ENCODE measurements at regions not wholly inside any gene's neighbourhood (a gene's known extent, or its start where the extent isn't known, plus 50 kb on each side); places are given as distances from the start of the nearest gene placed in this dataset.
"Not testable (repeated sequence)": the region's sequence is repeated elsewhere in the genome, so short reads cannot be mapped to it uniquely, and the experiment has no call there.

- H3K9ac ChIP-seq (ENCODE audit: low read length); H3K9me3 ChIP-seq (ENCODE audit: low read length); H3K9me2 ChIP-seq (ENCODE audit: low read depth, low read length); H3F3A ChIP-seq (ENCODE audit: insufficient read depth, low read length); H3K79me2 ChIP-seq (ENCODE audit: insufficient read depth, low read length); H3K27ac ChIP-seq (ENCODE audit: low read depth, low read length, poor library complexity, severe bottlenecking); H2AFZ ChIP-seq (ENCODE audit: low read length); H3K27me3 ChIP-seq (ENCODE audit: insufficient read depth, low read length); H3K4me2 ChIP-seq (ENCODE audit: low read length); H3K4me1 ChIP-seq (ENCODE audit: insufficient read depth, low read length, severe bottlenecking); H3K36me3 ChIP-seq (ENCODE audit: insufficient read depth, low read length); H4K20me1 ChIP-seq (ENCODE audit: insufficient read depth, low read length); H3K4me3 ChIP-seq (ENCODE audit: low read depth, low read length, poor library complexity, severe bottlenecking): not testable (repeated sequence)
Observed at GRCh38 chr12:9543341-9543740, 64.4 kb downstream of the KLRB1 start.

DNA sequence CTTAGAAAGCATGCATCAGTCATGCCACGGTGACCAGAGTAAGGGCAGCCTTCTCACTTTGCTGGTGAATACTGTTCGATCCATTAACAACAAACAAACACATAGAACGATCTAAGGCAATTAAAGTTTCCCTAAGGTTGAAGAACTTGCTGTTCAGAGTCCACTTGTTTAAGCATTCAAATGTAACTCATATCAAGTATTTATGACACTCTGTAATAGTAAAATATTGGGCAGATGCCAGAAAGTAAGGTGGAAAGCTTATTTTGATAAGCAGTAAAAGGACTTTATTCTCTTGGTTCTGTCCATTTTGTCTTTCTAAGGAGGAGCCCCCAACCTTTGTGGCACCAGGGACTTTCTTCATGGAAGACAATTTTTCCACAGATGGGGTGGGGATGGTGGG is 64.9 kb downstream of the KLRB1 start:
- H3K4me2 ChIP-seq (ENCODE audit: low read length); H3K27ac ChIP-seq (ENCODE audit: low read depth, low read length, poor library complexity, severe bottlenecking); H3F3A ChIP-seq (ENCODE audit: insufficient read depth, low read length); H2AFZ ChIP-seq (ENCODE audit: low read length); H3K9me2 ChIP-seq (ENCODE audit: low read depth, low read length); H3K27me3 ChIP-seq (ENCODE audit: insufficient read depth, low read length); H3K9me3 ChIP-seq (ENCODE audit: low read length); H4K20me1 ChIP-seq (ENCODE audit: insufficient read depth, low read length); H3K9ac ChIP-seq (ENCODE audit: low read length); H3K79me2 ChIP-seq (ENCODE audit: insufficient read depth, low read length); H3K36me3 ChIP-seq (ENCODE audit: insufficient read depth, low read length); H3K4me1 ChIP-seq (ENCODE audit: insufficient read depth, low read length, severe bottlenecking); H3K4me3 ChIP-seq (ENCODE audit: low read depth, low read length, poor library complexity, severe bottlenecking): not testable (repeated sequence)

DNA sequence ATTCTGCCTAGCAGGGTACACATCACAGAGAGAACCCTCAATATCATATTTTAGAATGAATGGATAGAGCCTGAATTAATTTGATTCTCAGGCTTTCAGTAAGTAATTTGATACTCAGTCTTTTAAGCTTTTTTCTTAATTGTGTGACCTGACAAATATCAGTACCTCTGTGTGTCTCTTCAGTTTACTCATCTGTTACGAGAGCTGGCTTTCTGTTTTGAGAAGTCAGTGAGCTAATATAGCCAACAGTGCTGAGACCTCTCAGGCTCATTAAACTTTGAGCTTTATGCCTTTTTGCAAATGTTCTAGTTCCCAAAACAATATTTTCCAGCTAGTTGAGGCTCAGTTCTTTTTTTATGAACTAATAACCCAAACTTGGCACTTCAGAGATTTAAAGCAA is 91.8 kb downstream of the KLRB1 start:
- not testable (repeated sequence) for H3K27ac ChIP-seq (ENCODE audit: low read depth, low read length, poor library complexity, severe bottlenecking); H3K27me3 ChIP-seq (ENCODE audit: insufficient read depth, low read length); H3K9me3 ChIP-seq (ENCODE audit: low read length); H4K20me1 ChIP-seq (ENCODE audit: insufficient read depth, low read length); H3K4me2 ChIP-seq (ENCODE audit: low read length); H3K4me1 ChIP-seq (ENCODE audit: insufficient read depth, low read length, severe bottlenecking); H3K79me2 ChIP-seq (ENCODE audit: insufficient read depth, low read length); H3K9me2 ChIP-seq (ENCODE audit: low read depth, low read length); H2AFZ ChIP-seq (ENCODE audit: low read length); H3K9ac ChIP-seq (ENCODE audit: low read length); H3K36me3 ChIP-seq (ENCODE audit: insufficient read depth, low read length); H3F3A ChIP-seq (ENCODE audit: insufficient read depth, low read length); H3K4me3 ChIP-seq (ENCODE audit: low read depth, low read length, poor library complexity, severe bottlenecking)

- not testable (repeated sequence) for H3K27me3 ChIP-seq (ENCODE audit: insufficient read depth, low read length); H3K4me1 ChIP-seq (ENCODE audit: insufficient read depth, low read length, severe bottlenecking); H3K4me3 ChIP-seq (ENCODE audit: low read depth, low read length, poor library complexity, severe bottlenecking); H3K9ac ChIP-seq (ENCODE audit: low read length); H3K36me3 ChIP-seq (ENCODE audit: insufficient read depth, low read length); H3K4me2 ChIP-seq (ENCODE audit: low read length); H3K9me3 ChIP-seq (ENCODE audit: low read length); H4K20me1 ChIP-seq (ENCODE audit: insufficient read depth, low read length); H3K9me2 ChIP-seq (ENCODE audit: low read depth, low read length); H3K27ac ChIP-seq (ENCODE audit: low read depth, low read length, poor library complexity, severe bottlenecking); H3K79me2 ChIP-seq (ENCODE audit: insufficient read depth, low read length); H3F3A ChIP-seq (ENCODE audit: insufficient read depth, low read length); H2AFZ ChIP-seq (ENCODE audit: low read length)
Observed at GRCh38 chr12:9512695-9513094, 95.0 kb downstream of the KLRB1 start.

- not testable (repeated sequence) for H3K36me3 ChIP-seq (ENCODE audit: insufficient read depth, low read length); H3K9ac ChIP-seq (ENCODE audit: low read length); H3K27ac ChIP-seq (ENCODE audit: low read depth, low read length, poor library complexity, severe bottlenecking); H3K79me2 ChIP-seq (ENCODE audit: insufficient read depth, low read length); H3K9me2 ChIP-seq (ENCODE audit: low read depth, low read length); H3K4me3 ChIP-seq (ENCODE audit: low read depth, low read length, poor library complexity, severe bottlenecking); H2AFZ ChIP-seq (ENCODE audit: low read length); H3K4me2 ChIP-seq (ENCODE audit: low read length); H4K20me1 ChIP-seq (ENCODE audit: insufficient read depth, low read length); H3F3A ChIP-seq (ENCODE audit: insufficient read depth, low read length); H3K4me1 ChIP-seq (ENCODE audit: insufficient read depth, low read length, severe bottlenecking); H3K27me3 ChIP-seq (ENCODE audit: insufficient read depth, low read length); H3K9me3 ChIP-seq (ENCODE audit: low read length)
Observed at GRCh38 chr12:9510392-9511011, 97.2 kb downstream of the KLRB1 start.
